ENCODE measurements at regions not wholly inside any gene's neighbourhood (a gene's known extent, or its start where the extent isn't known, plus 50 kb on each side); places are given as distances from the start of the nearest gene placed in this dataset.

GRCh38 chr10:9045311-9045710 lies 990.8 kb downstream of the GATA3 start:
- H3K27me3 ChIP-seq (ENCODE audit: control insufficient read depth in 3 of 3, insufficient read depth in 3 of 3, low read depth in 1 of 3, low read length in 3 of 3), result no peaks in the 10 kb centered on the region
- H2BK15ac ChIP-seq (ENCODE audit: low read length), result no peak overlapping the region
- no peak for DNase-seq (ENCODE audit: low spot score)
- no peak overlapping the region for H2AFZ ChIP-seq (ENCODE audit: low read length)
- H3K4me2 ChIP-seq (ENCODE audit: insufficient read depth, low read length, poor library complexity, severe bottlenecking), result no peak overlapping the region
- no peak overlapping the region for H3K27ac ChIP-seq (replicated peaks; ENCODE audit: low read length)
- H2BK120ac ChIP-seq (ENCODE audit: low read depth, low read length), result no peak overlapping the region
- no peak overlapping the region for H4K91ac ChIP-seq (ENCODE audit: low read depth, low read length, poor library complexity)
- no peaks in the 10 kb centered on the region for H3K79me1 ChIP-seq (ENCODE audit: low read depth, low read length)
- H4K8ac ChIP-seq (ENCODE audit: low read depth, low read length), result no peak overlapping the region
- H3K4ac ChIP-seq (ENCODE audit: low read length), result no peak overlapping the region
- H3K9me3 ChIP-seq (replicated peaks in 1 of 2; ENCODE audit: control insufficient read depth in 2 of 2, insufficient read depth in 1 of 2, low read depth in 1 of 2, low read length in 2 of 2), result no peaks in the 10 kb centered on the region
- no peak overlapping the region for H3K4me3 ChIP-seq (ENCODE audit: low read length in 2 of 2)
- H2BK12ac ChIP-seq (ENCODE audit: low read length), result no peak overlapping the region
- no peak overlapping the region for H3K23ac ChIP-seq (ENCODE audit: low read depth, low read length, poor library complexity)
- H3K9ac ChIP-seq (ENCODE audit: low read depth, low read length, poor library complexity), result no peak overlapping the region
- H2AK5ac ChIP-seq (ENCODE audit: low read depth, low read length), result no peak overlapping the region
- H3K14ac ChIP-seq (ENCODE audit: low read length), result no peak overlapping the region
- no peaks in the 10 kb centered on the region for H3K4me1 ChIP-seq (ENCODE audit: control insufficient read depth in 2 of 2, insufficient read depth in 1 of 2, low read depth in 1 of 2, low read length in 2 of 2)
- H3K36me3 ChIP-seq (replicated peaks in 1 of 2; ENCODE audit: control insufficient read depth in 2 of 2, insufficient read depth in 2 of 2, low read length in 2 of 2), result no peaks in the 10 kb centered on the region
- H2BK5ac ChIP-seq (ENCODE audit: low read length), result no peak overlapping the region
- no peak overlapping the region for H3K18ac ChIP-seq (ENCODE audit: low read length)

DNA sequence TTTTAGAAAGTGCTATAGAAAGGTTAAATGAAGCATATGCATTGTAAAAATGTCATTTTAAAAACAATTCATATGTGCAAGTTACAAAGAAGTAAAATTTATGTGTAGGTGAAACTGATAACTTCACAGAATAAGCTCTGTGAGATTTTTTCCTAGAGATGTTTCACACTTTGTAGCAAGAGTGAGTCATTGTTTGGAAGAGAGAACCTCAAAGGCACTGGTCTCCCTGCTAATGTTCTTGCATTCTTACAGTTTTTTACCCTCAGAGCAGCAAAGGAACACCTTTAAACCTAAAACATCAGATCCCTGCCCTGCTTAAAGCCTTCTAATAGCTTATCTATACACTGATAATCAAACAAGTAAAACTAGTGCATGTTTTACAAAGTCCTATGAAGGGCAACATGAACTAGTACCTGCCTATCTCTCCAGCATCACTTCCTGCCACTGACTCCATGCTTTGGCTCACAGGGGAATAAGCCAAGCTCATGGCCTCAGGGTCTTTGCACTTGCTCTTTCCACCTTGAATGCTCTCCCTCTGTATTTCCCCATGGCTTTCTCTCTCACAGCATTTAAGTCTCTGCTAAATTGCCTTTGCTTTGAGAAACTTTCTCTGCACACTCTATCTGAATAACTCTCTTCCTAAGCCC lies 997.0 kb downstream of the GATA3 start:
- Histone ChIP-seq H3K4ac (ENCODE audit: low read length) (no peak overlapping the region), H3K27me3 (ENCODE audit: control insufficient read depth in 3 of 3, insufficient read depth in 3 of 3, low read depth in 1 of 3, low read length in 3 of 3) (no peaks in the 10 kb centered on the region), H3K18ac (ENCODE audit: low read length) (no peak overlapping the region), H4K8ac (ENCODE audit: low read depth, low read length) (no peak overlapping the region), H3K36me3 (replicated peaks in 1 of 2; ENCODE audit: control insufficient read depth in 2 of 2, insufficient read depth in 2 of 2, low read length in 2 of 2) (no peaks in the 10 kb centered on the region), H2AFZ (ENCODE audit: low read length) (no peak overlapping the region), H3K79me1 (ENCODE audit: low read depth, low read length) (no peaks in the 10 kb centered on the region), H3K14ac (ENCODE audit: low read length) (no peak overlapping the region), H3K4me2 (ENCODE audit: insufficient read depth, low read length, poor library complexity, severe bottlenecking) (no peak overlapping the region), H3K9ac (ENCODE audit: low read depth, low read length, poor library complexity) (no peak overlapping the region), H3K27ac (replicated peaks; ENCODE audit: low read length) (no peak overlapping the region), H4K91ac (ENCODE audit: low read depth, low read length, poor library complexity) (no peak overlapping the region), H2BK12ac (ENCODE audit: low read length) (no peak overlapping the region), H3K9me3 (replicated peaks in 1 of 2; ENCODE audit: control insufficient read depth in 2 of 2, insufficient read depth in 1 of 2, low read depth in 1 of 2, low read length in 2 of 2) (no peaks in the 10 kb centered on the region), H2BK5ac (ENCODE audit: low read length) (no peak overlapping the region), H2BK15ac (ENCODE audit: low read length) (no peak overlapping the region), H2AK5ac (ENCODE audit: low read depth, low read length) (no peak overlapping the region), H2BK120ac (ENCODE audit: low read depth, low read length) (no peak overlapping the region), H3K4me1 (ENCODE audit: control insufficient read depth in 2 of 2, insufficient read depth in 1 of 2, low read depth in 1 of 2, low read length in 2 of 2) (no peaks in the 10 kb centered on the region), H3K4me3 (ENCODE audit: low read length in 2 of 2) (no peak overlapping the region), H3K23ac (ENCODE audit: low read depth, low read length, poor library complexity) (no peak overlapping the region)
- no peak for DNase-seq (ENCODE audit: low spot score)

DNA sequence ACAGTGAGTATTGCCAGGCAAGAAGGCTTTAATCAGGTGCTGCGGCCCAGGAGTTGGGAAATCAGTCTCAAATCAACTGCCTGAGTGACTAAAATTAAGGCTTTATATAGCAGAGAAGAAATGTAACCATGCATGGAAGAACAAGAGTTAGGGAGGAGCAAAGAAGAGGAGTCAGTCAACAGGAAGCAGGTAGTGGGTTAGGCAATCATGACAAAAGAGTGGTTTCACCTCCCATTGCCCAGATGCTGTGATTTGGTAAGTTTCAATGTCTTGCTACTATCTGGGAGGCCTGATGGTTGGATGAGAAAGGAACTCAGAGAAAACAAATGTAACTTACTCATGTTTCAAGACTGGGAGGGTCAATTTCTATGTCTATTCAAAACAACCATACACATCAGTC lies 998.3 kb downstream of the GATA3 start:
- WGBS, 2 donors (ENCODE audit: extremely low coverage in 2 of 2, insufficient read length in 2 of 2, insufficient replicate concordance in 1 of 2), result no CpG with 5 or more reads among the region's 1 CpG
- DNase-seq (ENCODE audit: low spot score), result no peak
- H4K91ac ChIP-seq (ENCODE audit: low read depth, low read length, poor library complexity), result no peak overlapping the region

DNA sequence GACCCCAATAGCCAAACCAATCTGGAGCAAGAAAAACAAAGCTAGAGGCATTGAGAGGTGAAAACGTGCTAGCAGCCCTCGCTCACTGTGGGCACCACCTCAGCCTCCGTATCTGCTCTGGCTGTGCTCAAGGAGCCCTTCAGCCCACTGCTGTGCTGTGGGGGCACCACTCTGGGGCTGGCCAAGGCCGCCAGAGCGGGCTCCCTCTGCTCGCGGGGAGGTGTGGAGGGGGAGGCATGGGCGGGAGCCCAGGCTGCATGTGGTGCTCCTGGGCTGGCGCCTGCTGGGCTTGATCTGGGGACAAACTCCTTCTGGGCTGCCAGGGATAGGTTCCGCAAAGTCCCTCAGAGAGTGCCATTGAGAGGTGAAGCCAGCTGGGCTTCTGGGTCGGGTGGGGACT lies 1002.0 kb downstream of the GATA3 start:
- Histone ChIP-seq H2BK120ac (ENCODE audit: low read depth, low read length) (no peak overlapping the region), H3K4me2 (ENCODE audit: insufficient read depth, low read length, poor library complexity, severe bottlenecking) (no peak overlapping the region), H3K14ac (ENCODE audit: low read length) (no peak overlapping the region), H3K27ac (replicated peaks; ENCODE audit: low read length) (no peak overlapping the region), H4K8ac (ENCODE audit: low read depth, low read length) (no peak overlapping the region), H3K4ac (ENCODE audit: low read length) (no peak overlapping the region), H3K23ac (ENCODE audit: low read depth, low read length, poor library complexity) (no peak overlapping the region), H3K27me3 (ENCODE audit: control insufficient read depth in 3 of 3, insufficient read depth in 3 of 3, low read depth in 1 of 3, low read length in 3 of 3) (no peaks in the 10 kb centered on the region), H3K9ac (ENCODE audit: low read depth, low read length, poor library complexity) (no peak overlapping the region), H3K79me1 (ENCODE audit: low read depth, low read length) (no peaks in the 10 kb centered on the region), H3K4me1 (ENCODE audit: control insufficient read depth in 2 of 2, insufficient read depth in 1 of 2, low read depth in 1 of 2, low read length in 2 of 2) (no peaks in the 10 kb centered on the region), H3K9me3 (replicated peaks in 1 of 2; ENCODE audit: control insufficient read depth in 2 of 2, insufficient read depth in 1 of 2, low read depth in 1 of 2, low read length in 2 of 2) (no peaks in the 10 kb centered on the region), H3K36me3 (replicated peaks in 1 of 2; ENCODE audit: control insufficient read depth in 2 of 2, insufficient read depth in 2 of 2, low read length in 2 of 2) (no peaks in the 10 kb centered on the region), H3K18ac (ENCODE audit: low read length) (no peak overlapping the region), H3K4me3 (ENCODE audit: low read length in 2 of 2) (no peak overlapping the region), H2BK5ac (ENCODE audit: low read length) (no peak overlapping the region), H2BK12ac (ENCODE audit: low read length) (no peak overlapping the region), H2BK15ac (ENCODE audit: low read length) (no peak overlapping the region), H2AK5ac (ENCODE audit: low read depth, low read length) (no peak overlapping the region), H4K91ac (ENCODE audit: low read depth, low read length, poor library complexity) (no peak overlapping the region), H2AFZ (ENCODE audit: low read length) (no peak overlapping the region)
- no peak for DNase-seq (ENCODE audit: low spot score)
- no CpG with 5 or more reads among the region's 11 CpGs for WGBS, 2 donors (ENCODE audit: extremely low coverage in 2 of 2, insufficient read length in 2 of 2, insufficient replicate concordance in 1 of 2)

More for the DNA sequence above, 998.3 kb downstream of the GATA3 start:
- H2BK12ac ChIP-seq (ENCODE audit: low read length), result no peak overlapping the region
- no peak overlapping the region for H2AK5ac ChIP-seq (ENCODE audit: low read depth, low read length)
- H3K23ac ChIP-seq (ENCODE audit: low read depth, low read length, poor library complexity), result no peak overlapping the region
- H3K36me3 ChIP-seq (replicated peaks in 1 of 2; ENCODE audit: control insufficient read depth in 2 of 2, insufficient read depth in 2 of 2, low read length in 2 of 2), result no peaks in the 10 kb centered on the region
- H3K27ac ChIP-seq (replicated peaks; ENCODE audit: low read length), result no peak overlapping the region
- H3K9ac ChIP-seq (ENCODE audit: low read depth, low read length, poor library complexity), result no peak overlapping the region
- H2BK5ac ChIP-seq (ENCODE audit: low read length), result no peak overlapping the region
- no peak overlapping the region for H2AFZ ChIP-seq (ENCODE audit: low read length)
- H2BK15ac ChIP-seq (ENCODE audit: low read length), result no peak overlapping the region
- no peak overlapping the region for H3K4me2 ChIP-seq (ENCODE audit: insufficient read depth, low read length, poor library complexity, severe bottlenecking)
- H3K79me1 ChIP-seq (ENCODE audit: low read depth, low read length), result no peaks in the 10 kb centered on the region
- H4K8ac ChIP-seq (ENCODE audit: low read depth, low read length), result no peak overlapping the region
- no peak overlapping the region for H3K4ac ChIP-seq (ENCODE audit: low read length)
- H3K4me1 ChIP-seq (ENCODE audit: control insufficient read depth in 2 of 2, insufficient read depth in 1 of 2, low read depth in 1 of 2, low read length in 2 of 2), result no peaks in the 10 kb centered on the region
- no peaks in the 10 kb centered on the region for H3K9me3 ChIP-seq (replicated peaks in 1 of 2; ENCODE audit: control insufficient read depth in 2 of 2, insufficient read depth in 1 of 2, low read depth in 1 of 2, low read length in 2 of 2)
- H2BK120ac ChIP-seq (ENCODE audit: low read depth, low read length), result no peak overlapping the region
- H3K14ac ChIP-seq (ENCODE audit: low read length), result no peak overlapping the region
- no peak overlapping the region for H3K18ac ChIP-seq (ENCODE audit: low read length)
- H3K4me3 ChIP-seq (ENCODE audit: low read length in 2 of 2), result no peak overlapping the region
- H3K27me3 ChIP-seq (ENCODE audit: control insufficient read depth in 3 of 3, insufficient read depth in 3 of 3, low read depth in 1 of 3, low read length in 3 of 3), result no peaks in the 10 kb centered on the region

All from neuronal stem cell (in vitro differentiated cells).